SK-N-SH treated with all-trans-retinoic acid at 6 μM for 48 hours (cell line): ENCODE measurements at regions not wholly inside any gene's neighbourhood (a gene's known extent, or its start where the extent isn't known, plus 50 kb on each side); places are given as distances from the start of the nearest gene placed in this dataset.

Source experiments
- ATAC-seq: fragments of 200-7000 bp; cut with Tn5 transposase; 3 replicates; pipeline ENCODE4 v1.9.1; 2020; ENCODE audit warnings: mild to moderate bottlenecking, moderate library complexity
- ARNTL ChIP-seq: fragments of 450-650 bp; formaldehyde crosslinking; IDR thresholded peaks from 2 replicates; pipeline ENCODE4 v1.5.0; 2020; ENCODE audit warnings: low read depth, mild to moderate bottlenecking, moderate library complexity, borderline replicate concordance
- CSDC2 ChIP-seq: fragments of 250-450 bp; sonication (Bioruptor Pico); IDR thresholded peaks from 2 replicates; pipeline ENCODE4 v1.5.0; 2020; ENCODE audit warnings: mild to moderate bottlenecking, moderate library complexity
- CSRNP3 ChIP-seq: fragments of 250-450 bp; sonication (Bioruptor Pico); IDR thresholded peaks from 2 replicates; pipeline ENCODE4 v1.5.1; 2021; ENCODE audit warnings: mild to moderate bottlenecking, moderate library complexity
- ESRRG ChIP-seq: fragments of 250-450 bp; sonication (Bioruptor Pico); IDR thresholded peaks from 2 replicates; pipeline ENCODE4 v1.6.1; 2021; ENCODE audit warnings: mild to moderate bottlenecking
- GLIS3 ChIP-seq: fragments of 250-450 bp; sonication (Bioruptor Pico); IDR thresholded peaks from 2 replicates; pipeline ENCODE4 v1.5.0; 2020; ENCODE audit warnings: mild to moderate bottlenecking, moderate library complexity
- ISL1 ChIP-seq: fragments of 250-450 bp; sonication (Bioruptor Pico); IDR thresholded peaks from 2 replicates; pipeline ENCODE4 v2.1.2; 2022; ENCODE audit warnings: mild to moderate bottlenecking, moderate library complexity
- OSR1 ChIP-seq: fragments of 250-450 bp; sonication (Bioruptor Pico); IDR thresholded peaks from 2 replicates; pipeline ENCODE4 v1.8.0; 2022; ENCODE audit warnings: moderate library complexity, mild to moderate bottlenecking, inconsistent platforms
- PPARA ChIP-seq: fragments of 250-450 bp; sonication (Bioruptor Pico); IDR thresholded peaks from 2 replicates; pipeline ENCODE4 v1.5.0; 2020; ENCODE audit warnings: mild to moderate bottlenecking, borderline replicate concordance
- RARB ChIP-seq: fragments of 250-450 bp; sonication (Bioruptor Pico); IDR thresholded peaks from 2 replicates; pipeline ENCODE4 v1.8.0; 2021; ENCODE audit warnings: mild to moderate bottlenecking, moderate library complexity
- SNAI2 ChIP-seq: fragments of 250-450 bp; sonication (Bioruptor Pico); IDR thresholded peaks from 2 replicates; pipeline ENCODE4 v1.5.0; 2020; ENCODE audit warnings: mild to moderate bottlenecking, moderate library complexity
- TCF4 ChIP-seq: fragments of 250-450 bp; sonication (Bioruptor Pico); IDR thresholded peaks from 2 replicates; pipeline ENCODE4 v1.8.0; 2021; ENCODE audit warnings: mild to moderate bottlenecking, moderate library complexity, borderline replicate concordance
- TOX ChIP-seq: fragments of 250-450 bp; sonication (Bioruptor Pico); IDR thresholded peaks from 2 replicates; pipeline ENCODE4 v1.8.0; 2021; ENCODE audit warnings: mild to moderate bottlenecking, moderate library complexity, borderline replicate concordance
- TSHZ2 ChIP-seq: fragments of 250-450 bp; sonication (Bioruptor Pico); IDR thresholded peaks from 2 replicates; pipeline ENCODE4 v1.5.0; 2020; ENCODE audit warnings: mild to moderate bottlenecking, moderate library complexity
- ZFP3 ChIP-seq: fragments of 250-450 bp; sonication (Bioruptor Pico); IDR thresholded peaks from 2 replicates; pipeline ENCODE4 v1.5.0; 2020; ENCODE audit warnings: mild to moderate bottlenecking, moderate library complexity
- ZFP30 ChIP-seq: fragments of 450-650 bp; formaldehyde crosslinking; IDR thresholded peaks from 2 replicates; pipeline ENCODE4 v1.5.0; 2022; ENCODE audit warnings: mild to moderate bottlenecking, moderate library complexity
- ZNF70 ChIP-seq: fragments of 450-650 bp; formaldehyde crosslinking; IDR thresholded peaks from 2 replicates; pipeline ENCODE4 v1.5.0; 2020; ENCODE audit warnings: mild to moderate bottlenecking, moderate library complexity
- TF ChIP-seq, protein P1 (sequence below): fragments of 250-450 bp; sonication (Bioruptor Pico); IDR thresholded peaks from 2 replicates; pipeline ENCODE4 v1.8.0; 2020; ENCODE audit warnings: mild to moderate bottlenecking, moderate library complexity, borderline replicate concordance
- TF ChIP-seq, protein P2 (sequence below): fragments of 250-450 bp; sonication (Bioruptor Pico); IDR thresholded peaks from 2 replicates; pipeline ENCODE4 v1.8.0; 2021; ENCODE audit warnings: low read depth, mild to moderate bottlenecking, moderate library complexity, borderline replicate concordance

DNA sequence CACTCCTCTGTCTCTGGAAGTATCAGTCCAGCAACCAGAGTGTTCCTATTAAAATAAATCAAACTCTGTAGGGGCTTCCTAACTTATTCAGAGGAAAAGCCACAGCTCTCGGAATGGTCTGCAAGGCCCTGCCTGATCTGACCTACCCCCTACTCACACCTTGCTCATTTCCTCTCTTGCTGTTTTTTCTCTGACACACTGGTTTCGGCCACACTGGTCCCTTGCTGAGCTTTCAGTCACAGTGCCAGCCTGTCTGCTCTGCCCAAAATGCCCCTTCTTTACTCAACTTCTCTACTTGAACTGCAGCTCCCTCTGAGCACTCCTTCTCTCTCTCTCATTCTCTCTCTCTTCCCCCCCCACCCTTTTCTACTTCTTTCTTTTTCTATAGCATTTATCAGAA, 430.2 kb downstream of the UTRN start:
- no peak for ATAC-seq
- TF ChIP-seq PPARA (CRISPR knock-in tag): no peak
- TF ChIP-seq TSHZ2 (CRISPR knock-in tag): no peak
- no peak for TF ChIP-seq RARB (CRISPR knock-in tag)
- TF ChIP-seq, protein P1, sequence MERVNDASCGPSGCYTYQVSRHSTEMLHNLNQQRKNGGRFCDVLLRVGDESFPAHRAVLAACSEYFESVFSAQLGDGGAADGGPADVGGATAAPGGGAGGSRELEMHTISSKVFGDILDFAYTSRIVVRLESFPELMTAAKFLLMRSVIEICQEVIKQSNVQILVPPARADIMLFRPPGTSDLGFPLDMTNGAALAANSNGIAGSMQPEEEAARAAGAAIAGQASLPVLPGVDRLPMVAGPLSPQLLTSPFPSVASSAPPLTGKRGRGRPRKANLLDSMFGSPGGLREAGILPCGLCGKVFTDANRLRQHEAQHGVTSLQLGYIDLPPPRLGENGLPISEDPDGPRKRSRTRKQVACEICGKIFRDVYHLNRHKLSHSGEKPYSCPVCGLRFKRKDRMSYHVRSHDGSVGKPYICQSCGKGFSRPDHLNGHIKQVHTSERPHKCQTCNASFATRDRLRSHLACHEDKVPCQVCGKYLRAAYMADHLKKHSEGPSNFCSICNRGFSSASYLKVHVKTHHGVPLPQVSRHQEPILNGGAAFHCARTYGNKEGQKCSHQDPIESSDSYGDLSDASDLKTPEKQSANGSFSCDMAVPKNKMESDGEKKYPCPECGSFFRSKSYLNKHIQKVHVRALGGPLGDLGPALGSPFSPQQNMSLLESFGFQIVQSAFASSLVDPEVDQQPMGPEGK (CRISPR knock-in tag): no peak
- TF ChIP-seq, protein P2, sequence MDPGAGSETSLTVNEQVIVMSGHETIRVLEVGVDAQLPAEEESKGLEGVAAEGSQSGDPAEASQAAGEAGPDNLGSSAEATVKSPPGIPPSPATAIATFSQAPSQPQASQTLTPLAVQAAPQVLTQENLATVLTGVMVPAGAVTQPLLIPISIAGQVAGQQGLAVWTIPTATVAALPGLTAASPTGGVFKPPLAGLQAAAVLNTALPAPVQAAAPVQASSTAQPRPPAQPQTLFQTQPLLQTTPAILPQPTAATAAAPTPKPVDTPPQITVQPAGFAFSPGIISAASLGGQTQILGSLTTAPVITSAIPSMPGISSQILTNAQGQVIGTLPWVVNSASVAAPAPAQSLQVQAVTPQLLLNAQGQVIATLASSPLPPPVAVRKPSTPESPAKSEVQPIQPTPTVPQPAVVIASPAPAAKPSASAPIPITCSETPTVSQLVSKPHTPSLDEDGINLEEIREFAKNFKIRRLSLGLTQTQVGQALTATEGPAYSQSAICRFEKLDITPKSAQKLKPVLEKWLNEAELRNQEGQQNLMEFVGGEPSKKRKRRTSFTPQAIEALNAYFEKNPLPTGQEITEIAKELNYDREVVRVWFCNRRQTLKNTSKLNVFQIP (CRISPR knock-in tag): no peak

GRCh38 chr6:144718431-144718830, 433.3 kb downstream of the UTRN start:
- ATAC-seq: no peak

DNA sequence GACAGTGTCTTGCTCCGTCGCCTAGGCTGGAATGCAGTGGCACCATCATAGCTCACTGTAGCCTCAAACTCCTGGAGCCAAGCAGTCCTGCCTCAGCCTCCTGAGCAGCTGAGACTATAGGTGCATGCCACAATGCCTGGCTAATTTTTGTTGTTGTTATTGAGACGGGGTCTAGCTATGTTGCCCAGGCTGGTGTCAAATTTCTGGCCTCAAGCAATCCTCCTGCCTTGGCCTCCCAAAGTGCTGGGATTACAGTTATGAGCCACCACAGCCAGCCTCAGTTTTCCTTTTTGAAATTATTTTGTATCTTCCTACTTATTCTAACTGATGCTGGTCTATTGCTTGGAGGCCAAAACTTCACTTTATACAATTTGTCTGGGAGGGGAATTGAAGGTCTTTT, 436.1 kb downstream of the UTRN start:
- TF ChIP-seq ESRRG (CRISPR knock-in tag) (no peak), ZFP30 (CRISPR knock-in tag) (no peak), ARNTL (no peak), OSR1 (no peak), TSHZ2 (CRISPR knock-in tag) (no peak), CSDC2 (CRISPR knock-in tag) (no peak), ISL1 (no peak), ZNF70 (CRISPR knock-in tag) (no peak), TOX (CRISPR knock-in tag) (no peak), SNAI2 (CRISPR knock-in tag) (no peak), TCF4 (CRISPR knock-in tag) (no peak), CSRNP3 (CRISPR knock-in tag) (no peak)
- no peak for ATAC-seq

More at GRCh38 chr6:144718431-144718830, 433.3 kb downstream of the UTRN start:
- TF ChIP-seq ZFP3 (CRISPR knock-in tag) (no peak), ISL1 (no peak), GLIS3 (CRISPR knock-in tag) (no peak), CSRNP3 (CRISPR knock-in tag) (no peak), TOX (CRISPR knock-in tag) (no peak)
- TF ChIP-seq, protein P1 (CRISPR knock-in tag): no peak
